GM10248 (cell line): ENCODE measurements at regions not wholly inside any gene's neighbourhood (a gene's known extent, or its start where the extent isn't known, plus 50 kb on each side); places are given as distances from the start of the nearest gene placed in this dataset.

Experiments
- CTCF ChIA-PET: fragments of 300-600 bp; sonication (Branson Sonifier 250); formaldehyde crosslinking; extraction: SDS; loops from one replicate; lab custom pipeline; 2021; ENCODE audit warnings: antibody characterized with exemption; lab: Yijun Ruan, JAX
- POLR2A ChIA-PET: fragments of 350-650 bp; sonication (Branson Sonifier 250); formaldehyde crosslinking; extraction: SDS; loops from one replicate; lab custom pipeline; 2020; ENCODE audit warnings: antibody characterized with exemption; lab: Yijun Ruan, JAX
- DNase-seq: peaks from one replicate; pipeline ENCODE4 v3.0.0; 2012; ENCODE audit errors: extremely low spot score
- TF ChIP-seq, protein P1 (sequence below): IDR thresholded peaks from 2 replicates; pipeline ENCODE4 v1.5.1; 2012; ENCODE audit warnings: mild to moderate bottlenecking, low read depth; ENCODE audit errors: extremely low read depth, missing control alignments, control extremely low read depth

DNA sequence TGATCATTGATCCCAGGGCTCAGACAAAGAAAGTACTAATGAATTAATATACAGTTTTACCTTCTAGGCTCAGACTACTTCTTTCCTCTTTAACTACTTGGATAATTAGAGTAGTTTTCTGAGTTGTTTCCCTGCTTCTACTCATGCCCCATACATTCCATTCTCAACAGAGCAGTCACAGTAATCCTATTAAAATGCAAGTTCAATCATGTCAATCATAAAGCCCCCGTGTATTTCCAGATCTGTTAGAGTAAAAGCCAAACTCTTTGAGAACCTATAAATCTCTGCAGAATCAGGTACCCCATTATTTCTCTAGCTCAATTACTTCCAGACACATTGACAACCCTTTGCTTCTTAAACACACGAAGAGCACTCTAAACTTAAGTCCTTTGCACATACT, 242.1 kb upstream of the PRMT6 start:
- POLR2A ChIA-PET = no interaction called here
- CTCF ChIA-PET = interaction anchor here (1.5 kb wide), 1 partner anchor 21 kb away, joined by 3 read pairs; no protein-coding TSS in a partner anchor

DNA sequence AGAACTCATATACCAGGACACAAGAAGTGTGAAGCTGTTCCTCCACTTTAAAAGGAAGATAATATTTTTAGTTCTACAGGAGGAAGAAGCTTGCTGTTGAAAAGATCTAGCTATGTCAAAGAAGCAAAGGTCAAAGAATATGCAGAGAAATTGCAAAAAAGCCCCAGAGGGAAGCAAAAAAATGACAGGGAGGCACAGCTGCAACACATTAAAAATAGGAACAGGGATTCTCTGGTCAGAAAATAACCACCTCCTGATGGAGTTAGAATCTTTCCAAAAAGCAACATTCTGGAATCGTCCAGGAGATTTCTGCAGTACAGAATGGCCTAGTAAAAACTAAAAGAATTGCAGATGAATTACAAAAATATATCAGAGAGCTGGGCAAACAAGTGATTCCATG, 238.9 kb upstream of the PRMT6 start:
- CTCF ChIA-PET = interaction anchor here (0.7 to 1.3 kb wide), 3 partner anchors 16 to 21 kb away, joined by 3 read pairs; no protein-coding TSS in a partner anchor
- DNase-seq = no peak
- TF ChIP-seq, protein P1, sequence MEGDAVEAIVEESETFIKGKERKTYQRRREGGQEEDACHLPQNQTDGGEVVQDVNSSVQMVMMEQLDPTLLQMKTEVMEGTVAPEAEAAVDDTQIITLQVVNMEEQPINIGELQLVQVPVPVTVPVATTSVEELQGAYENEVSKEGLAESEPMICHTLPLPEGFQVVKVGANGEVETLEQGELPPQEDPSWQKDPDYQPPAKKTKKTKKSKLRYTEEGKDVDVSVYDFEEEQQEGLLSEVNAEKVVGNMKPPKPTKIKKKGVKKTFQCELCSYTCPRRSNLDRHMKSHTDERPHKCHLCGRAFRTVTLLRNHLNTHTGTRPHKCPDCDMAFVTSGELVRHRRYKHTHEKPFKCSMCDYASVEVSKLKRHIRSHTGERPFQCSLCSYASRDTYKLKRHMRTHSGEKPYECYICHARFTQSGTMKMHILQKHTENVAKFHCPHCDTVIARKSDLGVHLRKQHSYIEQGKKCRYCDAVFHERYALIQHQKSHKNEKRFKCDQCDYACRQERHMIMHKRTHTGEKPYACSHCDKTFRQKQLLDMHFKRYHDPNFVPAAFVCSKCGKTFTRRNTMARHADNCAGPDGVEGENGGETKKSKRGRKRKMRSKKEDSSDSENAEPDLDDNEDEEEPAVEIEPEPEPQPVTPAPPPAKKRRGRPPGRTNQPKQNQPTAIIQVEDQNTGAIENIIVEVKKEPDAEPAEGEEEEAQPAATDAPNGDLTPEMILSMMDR = no peak
- POLR2A ChIA-PET = no interaction called here

More for the DNA sequence above, 242.1 kb upstream of the PRMT6 start:
- DNase-seq = no peak
- TF ChIP-seq, protein P1 = no peak

DNA sequence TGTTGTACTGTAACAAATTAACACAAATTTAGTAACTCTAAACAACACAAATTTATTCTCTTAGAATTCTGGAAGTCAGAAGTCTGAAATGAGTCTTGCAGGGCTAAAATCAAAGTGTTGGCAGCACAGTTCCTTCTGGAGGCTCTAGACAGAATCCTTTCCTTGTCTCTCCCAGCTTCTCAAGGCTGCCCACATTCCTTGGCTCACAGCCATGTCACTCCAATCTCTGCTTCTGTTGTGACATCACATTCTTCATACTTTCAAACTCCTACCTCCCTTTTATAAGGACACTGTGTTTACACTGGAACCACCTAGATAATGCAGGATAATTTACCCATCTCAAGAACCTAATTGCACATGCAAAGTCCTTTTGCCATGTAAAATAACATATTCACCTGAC, 225.0 kb upstream of the PRMT6 start:
- no peak for DNase-seq
- CTCF ChIA-PET = no interaction called here
- TF ChIP-seq, protein P1 = no peak
- POLR2A ChIA-PET = no interaction called here

DNA sequence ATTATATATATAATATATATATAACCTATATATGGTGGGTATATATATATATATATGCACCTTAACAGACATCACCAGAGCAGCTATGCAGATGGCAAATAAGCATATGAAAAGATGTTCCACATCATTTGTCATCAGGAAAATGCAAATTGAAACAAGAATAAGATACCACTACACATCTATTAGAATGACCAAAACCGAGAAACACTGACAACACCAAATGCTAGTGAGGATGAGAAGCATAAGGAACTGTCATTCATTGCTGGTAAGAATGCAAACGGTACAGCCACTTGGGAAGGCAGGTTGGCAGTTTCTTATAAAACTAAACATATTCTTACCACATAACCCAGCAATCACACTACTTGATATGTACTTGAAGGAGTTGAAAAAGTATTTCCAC, 219.8 kb upstream of the PRMT6 start:
- TF ChIP-seq, protein P1 = no peak
- POLR2A ChIA-PET = no interaction called here
- no peak for DNase-seq
- CTCF ChIA-PET = interaction anchor here (1.6 to 2.0 kb wide), 2 partner anchors 8 to 22 kb away, joined by 3 to 5 read pairs; no protein-coding TSS in a partner anchor

DNA sequence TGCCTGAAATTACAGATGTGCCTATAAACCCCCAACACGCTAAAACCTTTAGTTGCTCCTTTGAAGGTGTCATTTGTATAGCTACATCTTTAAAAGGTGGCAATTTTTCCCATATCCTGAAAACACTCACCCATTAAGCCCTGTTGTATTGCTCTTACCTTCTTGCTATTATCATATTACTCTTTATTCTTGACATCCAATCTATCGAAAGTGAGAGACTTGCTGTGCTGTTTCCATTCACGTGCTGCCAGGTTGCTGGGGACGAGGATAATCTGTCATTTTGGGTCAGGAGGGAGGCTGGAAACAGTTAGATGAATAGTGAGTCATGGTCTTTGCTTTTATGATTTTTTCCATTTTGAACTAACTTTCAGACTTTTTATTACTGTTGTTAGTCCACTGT, 213.0 kb upstream of the PRMT6 start:
- TF ChIP-seq, protein P1 = no peak
- ChIA-PET CTCF (interaction anchor here (1.0 to 1.6 kb wide), 3 partner anchors 22 to 205 kb away, joined by 3 to 4 read pairs (median 3); no protein-coding TSS in a partner anchor), POLR2A (no interaction called here)
- DNase-seq = no peak

DNA sequence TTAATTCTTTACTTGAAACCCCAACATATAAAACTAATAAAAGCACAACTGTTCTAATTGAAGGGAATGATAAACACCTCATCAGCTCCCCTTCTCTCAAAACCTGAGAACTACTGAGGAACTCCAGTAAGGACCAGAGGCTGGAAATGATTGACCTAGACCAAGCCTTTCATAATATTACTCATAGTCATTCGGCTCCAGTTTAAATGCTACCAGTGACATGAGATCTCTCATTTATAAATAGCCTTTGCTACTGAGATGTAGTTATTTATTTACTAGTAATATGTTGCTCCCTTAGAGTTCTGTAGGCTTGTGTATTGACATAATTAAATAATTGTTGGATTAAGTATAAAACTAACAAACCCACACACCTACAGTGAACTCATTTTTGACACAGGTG, 209.8 kb upstream of the PRMT6 start:
- ChIA-PET CTCF (no interaction called here), POLR2A (no interaction called here)
- TF ChIP-seq, protein P1 = no peak
- no peak for DNase-seq
